Liver (tissue), 3 donors: ENCODE measurements at regions not wholly inside any gene's neighbourhood (a gene's known extent, or its start where the extent isn't known, plus 50 kb on each side); places are given as distances from the start of the nearest gene placed in this dataset.

Source experiments
- ATF3 ChIP-seq: IDR thresholded peaks from 2 replicates; pipeline ENCODE4 v1.6.1; 2016; ENCODE audit warnings: antibody characterized with exemption
- CTCF ChIP-seq: fragments of 150-350 bp; IDR thresholded peaks from 2 replicates; pipeline ENCODE4 v1.5.1; 2017; ENCODE audit warnings: improper control_type of control experiment, low read depth, low read length; ENCODE audit not compliant: missing input control
- HNF4G ChIP-seq: IDR thresholded peaks from 2 replicates; pipeline ENCODE4 v1.6.1; 2016; ENCODE audit warnings: antibody characterized with exemption
- REST ChIP-seq: IDR thresholded peaks from 2 replicates; pipeline ENCODE4 v1.6.1; 2016; ENCODE audit warnings: antibody characterized with exemption, mild to moderate bottlenecking
- SP1 ChIP-seq: IDR thresholded peaks from 2 replicates; pipeline ENCODE4 v1.6.1; 2018; ENCODE audit warnings: antibody characterized with exemption, mild to moderate bottlenecking
- ZBTB33 ChIP-seq: IDR thresholded peaks from 2 replicates; pipeline ENCODE4 v1.6.1; 2016; ENCODE audit warnings: antibody characterized with exemption
- donor health status: healthy.
- donor health status: healthy.

GRCh38 chr4:136441629-136442282 lies 1090.5 kb downstream of the PCDH18 start:
- no peak for TF ChIP-seq SP1
- TF ChIP-seq ATF3, result no peak
- no peak for TF ChIP-seq CTCF
- no peak for TF ChIP-seq REST
- no peak for TF ChIP-seq ZBTB33
- TF ChIP-seq HNF4G, result no peak
